ENCODE measurements at regions not wholly inside any gene's neighbourhood (a gene's known extent, or its start where the extent isn't known, plus 50 kb on each side); places are given as distances from the start of the nearest gene placed in this dataset.
A peak's percentile ranks its signal among the peaks of the same experiment; 100 is the strongest.

- Histone ChIP-seq H3K4me1 (ENCODE audit: insufficient read depth, low read length) (peaks cover 11% of the 10 kb centered on the region), H3K9me3 (ENCODE audit: low read depth, low read length) (no peaks in the 10 kb centered on the region), H3K4me2 (ENCODE audit: insufficient read depth, low read length) (no peak overlapping the region), H2AFZ (ENCODE audit: low read length) (no peak overlapping the region), H3K4me3 (ENCODE audit: insufficient read depth, low read length) (no peak overlapping the region), H3K27ac (ENCODE audit: low read depth, low read length) (peak overlapping the region; percentile 40), H3K36me3 (ENCODE audit: insufficient read depth, low read length) (no peaks in the 10 kb centered on the region), H3K27me3 (ENCODE audit: insufficient read depth, low read length) (no peaks in the 10 kb centered on the region), H4K20me1 (ENCODE audit: insufficient read depth, low read length) (no peaks in the 10 kb centered on the region), H3K79me2 (ENCODE audit: insufficient read depth, low read length) (no peaks in the 10 kb centered on the region)
- TF ChIP-seq, protein P1, sequence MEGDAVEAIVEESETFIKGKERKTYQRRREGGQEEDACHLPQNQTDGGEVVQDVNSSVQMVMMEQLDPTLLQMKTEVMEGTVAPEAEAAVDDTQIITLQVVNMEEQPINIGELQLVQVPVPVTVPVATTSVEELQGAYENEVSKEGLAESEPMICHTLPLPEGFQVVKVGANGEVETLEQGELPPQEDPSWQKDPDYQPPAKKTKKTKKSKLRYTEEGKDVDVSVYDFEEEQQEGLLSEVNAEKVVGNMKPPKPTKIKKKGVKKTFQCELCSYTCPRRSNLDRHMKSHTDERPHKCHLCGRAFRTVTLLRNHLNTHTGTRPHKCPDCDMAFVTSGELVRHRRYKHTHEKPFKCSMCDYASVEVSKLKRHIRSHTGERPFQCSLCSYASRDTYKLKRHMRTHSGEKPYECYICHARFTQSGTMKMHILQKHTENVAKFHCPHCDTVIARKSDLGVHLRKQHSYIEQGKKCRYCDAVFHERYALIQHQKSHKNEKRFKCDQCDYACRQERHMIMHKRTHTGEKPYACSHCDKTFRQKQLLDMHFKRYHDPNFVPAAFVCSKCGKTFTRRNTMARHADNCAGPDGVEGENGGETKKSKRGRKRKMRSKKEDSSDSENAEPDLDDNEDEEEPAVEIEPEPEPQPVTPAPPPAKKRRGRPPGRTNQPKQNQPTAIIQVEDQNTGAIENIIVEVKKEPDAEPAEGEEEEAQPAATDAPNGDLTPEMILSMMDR (IDR thresholded peaks at IDR 0.05; ENCODE audit: extremely low read depth, low read depth, low read length): no peak
- no peak for DNase-seq (ENCODE audit: insufficient read length, low spot score, missing footprints)
Observed at GRCh38 chr10:94137747-94138146, 144.0 kb downstream of the PLCE1 start.

DNA sequence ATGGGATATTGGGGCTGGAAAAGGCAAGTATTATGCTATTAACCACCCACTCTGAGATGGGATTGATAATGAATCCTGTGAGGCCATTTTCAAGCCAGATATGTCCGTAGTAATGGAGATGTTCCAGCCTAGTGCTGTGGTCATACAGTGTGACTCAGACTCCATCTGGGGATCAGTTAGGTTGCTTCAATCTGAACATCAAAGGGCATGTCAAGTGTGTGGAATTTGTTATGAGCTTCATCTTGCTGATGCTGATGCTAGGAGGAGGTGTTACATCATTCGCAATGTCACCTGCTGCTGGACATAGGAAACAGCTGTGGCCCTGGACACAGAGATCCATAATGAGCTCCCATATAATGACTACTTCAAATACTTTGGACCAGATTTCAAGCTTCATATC lies 144.7 kb downstream of the PLCE1 start:
- TF ChIP-seq, protein P1 (IDR thresholded peaks at IDR 0.05; ENCODE audit: extremely low read depth, low read depth, low read length): no peak
- Histone ChIP-seq H3K27me3 (ENCODE audit: insufficient read depth, low read length) (no peaks in the 10 kb centered on the region), H3K4me1 (ENCODE audit: insufficient read depth, low read length) (peaks cover 11% of the 10 kb centered on the region), H3K4me3 (ENCODE audit: insufficient read depth, low read length) (no peak overlapping the region), H3K79me2 (ENCODE audit: insufficient read depth, low read length) (no peaks in the 10 kb centered on the region), H3K9me3 (ENCODE audit: low read depth, low read length) (no peaks in the 10 kb centered on the region), H2AFZ (ENCODE audit: low read length) (no peak overlapping the region), H3K27ac (ENCODE audit: low read depth, low read length) (peak overlapping the region; percentile 40), H3K36me3 (ENCODE audit: insufficient read depth, low read length) (no peaks in the 10 kb centered on the region), H4K20me1 (ENCODE audit: insufficient read depth, low read length) (no peaks in the 10 kb centered on the region), H3K4me2 (ENCODE audit: insufficient read depth, low read length) (no peak overlapping the region)
- DNase-seq (ENCODE audit: insufficient read length, low spot score, missing footprints): peak; percentile 66

GRCh38 chr10:94143261-94143660 lies 149.5 kb downstream of the PLCE1 start:
- TF ChIP-seq, protein P1 (IDR thresholded peaks at IDR 0.05; ENCODE audit: extremely low read depth, low read depth, low read length): no peak

GRCh38 chr10:94146313-94146712 lies 152.6 kb downstream of the PLCE1 start:
- no peaks in the 10 kb centered on the region for H3K79me2 ChIP-seq (ENCODE audit: insufficient read depth, low read length)
- H3K9me3 ChIP-seq (ENCODE audit: low read depth, low read length): no peaks in the 10 kb centered on the region
- H3K27ac ChIP-seq (ENCODE audit: low read depth, low read length): no peak overlapping the region
- no peaks in the 10 kb centered on the region for H3K27me3 ChIP-seq (ENCODE audit: insufficient read depth, low read length)
- H4K20me1 ChIP-seq (ENCODE audit: insufficient read depth, low read length): no peaks in the 10 kb centered on the region
- no peak overlapping the region for H3K4me2 ChIP-seq (ENCODE audit: insufficient read depth, low read length)
- no peak for DNase-seq (ENCODE audit: insufficient read length, low spot score, missing footprints)
- H3K36me3 ChIP-seq (ENCODE audit: insufficient read depth, low read length): no peaks in the 10 kb centered on the region
- H3K4me1 ChIP-seq (ENCODE audit: insufficient read depth, low read length): no peaks in the 10 kb centered on the region
- no peak overlapping the region for H2AFZ ChIP-seq (ENCODE audit: low read length)
- TF ChIP-seq, protein P1 (IDR thresholded peaks at IDR 0.05; ENCODE audit: extremely low read depth, low read depth, low read length): no peak
- H3K4me3 ChIP-seq (ENCODE audit: insufficient read depth, low read length): no peak overlapping the region

More at GRCh38 chr10:94143261-94143660, 149.5 kb downstream of the PLCE1 start:
- Histone ChIP-seq H2AFZ (ENCODE audit: low read length) (no peak overlapping the region), H3K4me2 (ENCODE audit: insufficient read depth, low read length) (no peak overlapping the region), H3K9me3 (ENCODE audit: low read depth, low read length) (no peaks in the 10 kb centered on the region), H3K4me1 (ENCODE audit: insufficient read depth, low read length) (peaks cover 5% of the 10 kb centered on the region), H3K4me3 (ENCODE audit: insufficient read depth, low read length) (no peak overlapping the region), H3K27ac (ENCODE audit: low read depth, low read length) (no peak overlapping the region), H4K20me1 (ENCODE audit: insufficient read depth, low read length) (no peaks in the 10 kb centered on the region), H3K27me3 (ENCODE audit: insufficient read depth, low read length) (no peaks in the 10 kb centered on the region), H3K79me2 (ENCODE audit: insufficient read depth, low read length) (no peaks in the 10 kb centered on the region), H3K36me3 (ENCODE audit: insufficient read depth, low read length) (no peaks in the 10 kb centered on the region)
- DNase-seq (ENCODE audit: insufficient read length, low spot score, missing footprints): no peak
